Naive thymus-derived CD8-positive, alpha-beta T cell (primary cell): ENCODE measurements at regions not wholly inside any gene's neighbourhood (a gene's known extent, or its start where the extent isn't known, plus 50 kb on each side); places are given as distances from the start of the nearest gene placed in this dataset.

Source experiments
- ATAC-seq, 2 donors: fragments of 150-1000 bp; cut with Tn5 transposase in 1 of 2; sonication (Bioruptor Pico), chemical (Tn5 transposase) in 1 of 2; 1 replicate in 1 of 2; 2 replicates in 1 of 2; pipeline ENCODE4 v1.10.0; 2021; ENCODE audit warnings: mild to moderate bottlenecking in 2 of 2, moderate library complexity in 2 of 2
- POLR2A ChIA-PET: fragments of 350-600 bp; sonication (Branson Sonifier 250); formaldehyde crosslinking; loops from one replicate; lab custom pipeline; 2021; ENCODE audit warnings: antibody characterized with exemption; lab: Charles Lee
- DNase-seq, 10 donors: peaks; one replicate each; pipeline versions ENCODE4 v3.0.0 to v3.0.0-alpha.2; 2020 to 2022
- H3K27ac Mint-ChIP-seq, 10 donors: one replicate each; pipeline ENCODE4 v1.8.0; 2020 to 2022; ENCODE audit warnings: mild to moderate bottlenecking in 10 of 10, mixed read lengths in 10 of 10, moderate library complexity in 4 of 10, inconsistent platforms in 1 of 10
- H3K27me3 Mint-ChIP-seq, 5 donors: one replicate each; pipeline ENCODE4 v1.8.0; 2021 to 2022; ENCODE audit warnings: mixed read lengths in 5 of 5
- H3K36me3 Mint-ChIP-seq, 3 donors: one replicate each; pipeline ENCODE4 v1.8.0; 2020 to 2022; ENCODE audit warnings: mixed read lengths in 3 of 3, mild to moderate bottlenecking in 2 of 3, inconsistent platforms in 1 of 3
- H3K4me1 Mint-ChIP-seq, 4 donors: one replicate each; pipeline ENCODE4 v1.8.0; 2021 to 2022; ENCODE audit warnings: mixed read lengths in 4 of 4
- H3K4me3 Mint-ChIP-seq, 10 donors: one replicate each; pipeline ENCODE4 v1.8.0; 2020 to 2022; ENCODE audit warnings: mild to moderate bottlenecking in 10 of 10, mixed read lengths in 10 of 10, moderate library complexity in 6 of 10, inconsistent platforms in 1 of 10
- H3K9me3 Mint-ChIP-seq, 9 donors: one replicate each; pipeline ENCODE4 v1.8.0; 2020 to 2022; ENCODE audit warnings: mixed read lengths in 9 of 9, mild to moderate bottlenecking in 3 of 9, inconsistent platforms in 1 of 9, moderate library complexity in 1 of 9

GRCh38 chr14:51473808-51474565 lies 177.7 kb upstream of the FRMD6 start:
- Mint-ChIP-seq H3K9me3 (peaks cover 0 to 3% (median 0%) of the 10 kb centered on the region in 9 donors), H3K36me3 (no peaks in the 10 kb centered on the region), H3K27ac (no peak overlapping the region), H3K4me1 (no peaks in the 10 kb centered on the region), H3K4me3 (no peak overlapping the region), H3K27me3 (peaks cover 7 to 23% (median 12%) of the 10 kb centered on the region in 5 donors)
- POLR2A ChIA-PET = interaction anchor here (0.6 kb wide), 1 partner anchor 194 kb away, joined by 3 read pairs; no protein-coding TSS in a partner anchor
- ATAC-seq = no peak
- DNase-seq = no peak

GRCh38 chr14:51474854-51475253 lies 176.9 kb upstream of the FRMD6 start:
- Mint-ChIP-seq H3K36me3 (no peaks in the 10 kb centered on the region), H3K4me3 (no peak overlapping the region), H3K9me3 (peaks cover 0 to 3% (median 0%) of the 10 kb centered on the region in 9 donors), H3K27ac (no peak overlapping the region), H3K4me1 (no peaks in the 10 kb centered on the region), H3K27me3 (peaks cover 7 to 23% (median 12%) of the 10 kb centered on the region in 5 donors)
- POLR2A ChIA-PET = no interaction called here
- DNase-seq (no peak), ATAC-seq (no peak)

DNA sequence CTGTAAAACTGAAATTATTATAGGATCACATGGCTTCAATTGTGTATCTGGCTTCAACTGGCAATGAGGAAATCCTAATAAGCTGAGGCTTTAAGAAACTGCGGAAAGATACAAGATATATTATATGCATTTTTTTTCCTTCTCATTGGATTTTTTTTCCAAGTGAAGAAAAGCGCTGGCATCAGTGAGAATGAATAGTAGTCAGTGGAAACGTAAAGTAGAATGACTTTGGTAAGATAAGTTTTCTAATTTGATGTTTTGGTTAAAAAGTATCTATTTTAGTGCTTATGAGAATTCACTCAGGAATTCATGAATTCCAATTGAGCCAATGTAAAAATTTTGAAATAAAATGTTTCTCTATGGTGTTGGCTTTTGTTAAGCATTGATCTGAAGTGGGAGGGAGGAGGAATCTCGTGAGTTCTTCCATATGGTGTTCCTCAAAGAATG lies 173.5 kb upstream of the FRMD6 start:
- Mint-ChIP-seq H3K4me3 (no peak overlapping the region), H3K27ac (no peak overlapping the region), H3K36me3 (no peaks in the 10 kb centered on the region), H3K4me1 (no peaks in the 10 kb centered on the region), H3K27me3 (peaks cover 7 to 20% (median 10%) of the 10 kb centered on the region in 5 donors), H3K9me3 (peaks cover 0 to 4% (median 0%) of the 10 kb centered on the region in 9 donors)
- ATAC-seq (no peak), DNase-seq (no peak)
- POLR2A ChIA-PET = no interaction called here

DNA sequence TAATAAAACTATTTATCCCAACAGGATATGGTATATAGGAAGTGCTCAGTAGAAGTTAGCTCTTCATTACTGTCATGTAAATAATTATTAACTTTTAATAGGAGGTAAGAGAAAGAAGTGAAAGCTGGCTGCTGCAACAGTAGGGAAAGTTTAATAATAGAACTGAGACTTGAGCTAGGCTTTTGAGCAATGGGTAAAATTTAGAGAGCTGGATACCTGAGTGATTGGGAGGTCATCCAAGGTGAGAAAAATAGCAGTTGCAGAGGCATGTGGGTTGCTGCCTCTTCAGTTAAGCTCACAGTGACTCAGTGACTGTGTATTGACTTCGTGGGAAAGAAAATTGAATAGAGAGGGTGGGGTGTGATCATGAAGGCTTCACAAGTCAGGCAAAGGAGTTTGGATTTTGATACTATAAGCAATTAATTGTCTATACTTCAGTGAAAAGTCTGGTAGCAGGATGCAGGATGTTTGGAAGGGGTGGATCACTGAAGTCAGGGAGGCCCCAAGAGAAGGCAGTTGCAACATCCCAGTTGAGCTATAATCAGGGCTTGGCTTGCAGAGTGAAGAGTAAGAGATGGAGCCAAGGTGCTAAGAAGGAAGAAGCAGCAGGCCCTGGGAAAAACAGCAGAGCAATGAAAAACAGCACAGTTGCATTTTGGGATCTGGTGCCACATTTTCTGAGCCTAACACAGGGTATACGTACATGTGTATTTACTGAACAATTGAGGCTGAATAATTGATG lies 172.0 kb upstream of the FRMD6 start:
- no peak for ATAC-seq
- H3K4me3 Mint-ChIP-seq = no peak overlapping the region
- DNase-seq = no peak
- no peak overlapping the region for H3K27ac Mint-ChIP-seq
- peaks cover 0 to 10% (median 4%) of the 10 kb centered on the region in 5 donors for H3K27me3 Mint-ChIP-seq
- no peaks in the 10 kb centered on the region for H3K36me3 Mint-ChIP-seq
- peaks cover 0 to 5% (median 0%) of the 10 kb centered on the region in 9 donors for H3K9me3 Mint-ChIP-seq
- no peaks in the 10 kb centered on the region for H3K4me1 Mint-ChIP-seq
- POLR2A ChIA-PET = interaction anchor here (0.6 kb wide), 1 partner anchor 24 kb away, joined by 9 read pairs; no protein-coding TSS in a partner anchor

GRCh38 chr14:51481643-51482042 lies 170.1 kb upstream of the FRMD6 start:
- Mint-ChIP-seq H3K4me3 (no peak overlapping the region), H3K27me3 (peaks cover 0 to 3% (median 0%) of the 10 kb centered on the region in 5 donors), H3K4me1 (no peaks in the 10 kb centered on the region), H3K36me3 (no peaks in the 10 kb centered on the region), H3K27ac (no peak overlapping the region), H3K9me3 (peaks cover 0 to 5% (median 0%) of the 10 kb centered on the region in 9 donors)
- no peak for DNase-seq
- no peak for ATAC-seq
- POLR2A ChIA-PET = no interaction called here

- DNase-seq = no peak
- POLR2A ChIA-PET = no interaction called here
- H3K4me3 Mint-ChIP-seq = no peak overlapping the region
- no peak for ATAC-seq
- no peaks in the 10 kb centered on the region for H3K27me3 Mint-ChIP-seq
- H3K36me3 Mint-ChIP-seq = no peaks in the 10 kb centered on the region
- H3K4me1 Mint-ChIP-seq = no peaks in the 10 kb centered on the region
- peaks cover 0 to 5% (median 0%) of the 10 kb centered on the region in 9 donors for H3K9me3 Mint-ChIP-seq
- no peak overlapping the region for H3K27ac Mint-ChIP-seq
Measured at GRCh38 chr14:51482102-51482501, 169.6 kb upstream of the FRMD6 start.

DNA sequence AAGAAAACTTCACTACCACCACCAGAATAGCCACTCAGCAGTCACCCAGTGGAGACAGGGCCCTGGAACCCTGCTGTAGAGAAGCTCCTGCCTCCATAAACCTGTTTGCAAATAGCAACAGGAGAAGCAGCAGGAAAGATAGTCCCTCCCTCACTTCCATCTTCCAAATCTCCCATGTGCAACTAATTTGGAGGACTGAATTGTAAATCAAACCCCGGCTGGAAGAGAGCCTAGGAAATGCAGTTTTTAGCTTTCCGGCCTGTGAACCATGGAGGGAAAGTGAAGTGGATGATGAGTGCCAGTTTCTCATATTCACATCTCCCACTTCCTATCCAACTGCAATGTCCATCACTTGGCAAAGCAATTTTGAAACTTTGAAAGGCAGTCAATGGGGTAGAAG lies 167.2 kb upstream of the FRMD6 start:
- no peak for DNase-seq
- peaks cover 0 to 5% (median 0%) of the 10 kb centered on the region in 9 donors for H3K9me3 Mint-ChIP-seq
- ATAC-seq = no peak
- H3K4me3 Mint-ChIP-seq = no peak overlapping the region
- POLR2A ChIA-PET = no interaction called here
- no peak overlapping the region for H3K27ac Mint-ChIP-seq
- H3K4me1 Mint-ChIP-seq = no peaks in the 10 kb centered on the region
- peaks cover 0 to 7% (median 0%) of the 10 kb centered on the region in 5 donors for H3K27me3 Mint-ChIP-seq
- no peaks in the 10 kb centered on the region for H3K36me3 Mint-ChIP-seq

DNA sequence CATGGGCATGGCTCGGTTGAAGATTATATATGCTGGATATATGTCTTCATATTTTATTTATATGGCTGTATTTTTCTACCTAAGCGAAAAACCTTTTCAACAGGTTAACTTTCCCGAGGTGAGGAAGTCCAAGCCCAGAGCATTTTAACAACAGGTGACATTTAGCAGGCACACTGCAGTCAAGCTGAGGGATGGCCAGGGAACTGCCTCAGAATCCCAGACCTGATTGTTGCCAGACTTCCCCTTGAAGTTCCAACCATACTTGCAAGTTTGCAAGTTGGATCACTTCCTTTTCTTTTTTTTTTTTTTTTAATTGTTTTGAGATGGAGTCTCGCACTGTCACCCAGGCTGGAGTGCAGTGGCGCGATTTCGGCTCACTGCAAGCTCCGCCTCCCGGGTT lies 166.0 kb upstream of the FRMD6 start:
- peaks cover 0 to 5% (median 0%) of the 10 kb centered on the region in 9 donors for H3K9me3 Mint-ChIP-seq
- POLR2A ChIA-PET = no interaction called here

DNA sequence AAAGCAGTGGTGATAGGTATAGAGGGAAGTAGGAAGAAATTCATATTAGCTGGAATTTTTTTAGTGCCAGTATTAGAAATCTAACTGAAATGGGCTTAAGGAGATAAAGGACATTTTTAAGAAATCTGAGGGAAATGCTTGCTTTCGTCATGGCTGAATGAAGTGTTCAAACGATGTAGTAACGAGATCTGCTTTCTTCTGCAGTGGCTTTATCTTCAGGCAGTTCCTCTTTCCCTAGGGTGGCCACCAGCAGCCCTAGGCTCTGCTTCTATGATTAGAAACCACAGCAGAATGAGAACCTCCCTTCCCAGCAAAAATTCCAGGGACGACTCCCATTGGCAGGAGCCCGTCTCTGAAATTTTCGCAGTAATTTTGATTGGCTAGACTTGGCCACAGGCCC lies 163.9 kb upstream of the FRMD6 start:
- H3K36me3 Mint-ChIP-seq = no peaks in the 10 kb centered on the region

More for the DNA sequence above, 166.0 kb upstream of the FRMD6 start:
- ATAC-seq (no peak), DNase-seq (no peak)
- Mint-ChIP-seq H3K36me3 (no peaks in the 10 kb centered on the region), H3K27me3 (peaks cover 0 to 13% (median 1%) of the 10 kb centered on the region in 5 donors), H3K27ac (no peak overlapping the region), H3K4me1 (no peaks in the 10 kb centered on the region), H3K4me3 (no peak overlapping the region)

GRCh38 chr14:51488569-51489220 lies 163.0 kb upstream of the FRMD6 start:
- no peaks in the 10 kb centered on the region for H3K4me1 Mint-ChIP-seq
- DNase-seq (no peak), ATAC-seq (no peak)
- H3K4me3 Mint-ChIP-seq = no peak overlapping the region
- H3K27me3 Mint-ChIP-seq = peaks cover 4 to 21% (median 8%) of the 10 kb centered on the region in 5 donors
- no peak overlapping the region for H3K27ac Mint-ChIP-seq
- H3K36me3 Mint-ChIP-seq = peaks cover 0 to 5% (median 2%) of the 10 kb centered on the region in 3 donors
- POLR2A ChIA-PET = no interaction called here
- peaks cover 0 to 7% (median 2%) of the 10 kb centered on the region in 9 donors for H3K9me3 Mint-ChIP-seq

More for the DNA sequence above, 163.9 kb upstream of the FRMD6 start:
- Mint-ChIP-seq H3K27ac (no peak overlapping the region), H3K9me3 (peaks cover 0 to 4% (median 0%) of the 10 kb centered on the region in 9 donors), H3K4me1 (no peaks in the 10 kb centered on the region), H3K27me3 (peaks cover 0 to 17% (median 3%) of the 10 kb centered on the region in 5 donors), H3K4me3 (no peak overlapping the region)
- POLR2A ChIA-PET = no interaction called here
- ATAC-seq = no peak
- DNase-seq = no peak

- DNase-seq = no peak
- H3K9me3 Mint-ChIP-seq = peaks cover 0 to 17% (median 2%) of the 10 kb centered on the region in 9 donors
- peaks cover 4 to 26% (median 16%) of the 10 kb centered on the region in 5 donors for H3K27me3 Mint-ChIP-seq
- no peak overlapping the region for H3K4me3 Mint-ChIP-seq
- no peaks in the 10 kb centered on the region for H3K4me1 Mint-ChIP-seq
- H3K36me3 Mint-ChIP-seq = peaks cover 0 to 5% (median 2%) of the 10 kb centered on the region in 3 donors
- no peak overlapping the region for H3K27ac Mint-ChIP-seq
- no peak for ATAC-seq
- POLR2A ChIA-PET = no interaction called here
Measured at GRCh38 chr14:51490205-51490604, 161.5 kb upstream of the FRMD6 start.

- Mint-ChIP-seq H3K27ac (no peak overlapping the region), H3K36me3 (peaks cover 0 to 5% (median 2%) of the 10 kb centered on the region in 3 donors), H3K4me1 (no peaks in the 10 kb centered on the region), H3K9me3 (peaks cover 0 to 18% (median 2%) of the 10 kb centered on the region in 9 donors), H3K27me3 (peaks cover 4 to 26% (median 16%) of the 10 kb centered on the region in 5 donors), H3K4me3 (no peak overlapping the region)
- DNase-seq (no peak), ATAC-seq (no peak)
- POLR2A ChIA-PET = no interaction called here
Measured at GRCh38 chr14:51491036-51491545, 160.6 kb upstream of the FRMD6 start.
